Activated B cell treated with CpG ODN at 0.5 μM for 24 hours (primary cell): ENCODE measurements at regions not wholly inside any gene's neighbourhood (a gene's known extent, or its start where the extent isn't known, plus 50 kb on each side); places are given as distances from the start of the nearest gene placed in this dataset.

Experiments used
- ATAC-seq: fragments of 200-7000 bp; cut with Tn5 transposase; one replicate; pipeline ENCODE4 v1.10.0; 2021; ENCODE audit warnings: low read depth, mild to moderate bottlenecking, moderate library complexity
- CTCF ChIA-PET: fragments of 350-600 bp; sonication (Branson Sonifier 250); formaldehyde crosslinking; loops from one replicate; lab custom pipeline; 2021; ENCODE audit warnings: antibody characterized with exemption; lab: Charles Lee
- POLR2A ChIA-PET: fragments of 350-600 bp; sonication (Branson Sonifier 250); formaldehyde crosslinking; loops from one replicate; lab custom pipeline; 2021; ENCODE audit warnings: antibody characterized with exemption; lab: Charles Lee
- DNase-seq: peaks from one replicate; pipeline ENCODE4 v3.0.0; 2022
- H3K27ac Mint-ChIP-seq: one replicate; pipeline ENCODE4 v1.8.0; 2020; ENCODE audit warnings: mixed read lengths
- H3K27me3 Mint-ChIP-seq: one replicate; pipeline ENCODE4 v1.8.0; 2021; ENCODE audit warnings: mixed read lengths
- H3K36me3 Mint-ChIP-seq: one replicate; pipeline ENCODE4 v1.8.0; 2021; ENCODE audit warnings: low read depth, mixed read lengths
- H3K4me1 Mint-ChIP-seq: one replicate; pipeline ENCODE4 v1.8.0; 2021; ENCODE audit warnings: mixed read lengths
- H3K4me3 Mint-ChIP-seq: one replicate; pipeline ENCODE4 v1.8.0; 2020; ENCODE audit warnings: mild to moderate bottlenecking, mixed read lengths
- H3K9me3 Mint-ChIP-seq: one replicate; pipeline ENCODE4 v1.8.0; 2020; ENCODE audit warnings: mixed read lengths
- intact Hi-C: fragments of 100-400 bp; cut with micrococcal nuclease; formaldehyde crosslinking; loops from one replicate; pipeline ENCODE4 v1.15.1; 2024
- TF ChIP-seq, protein P1 (sequence below): fragments of 200-600 bp; IDR thresholded peaks from one replicate; pipeline ENCODE4 v1.8.0; 2022; ENCODE audit warnings: antibody characterized with exemption, mild to moderate bottlenecking

DNA sequence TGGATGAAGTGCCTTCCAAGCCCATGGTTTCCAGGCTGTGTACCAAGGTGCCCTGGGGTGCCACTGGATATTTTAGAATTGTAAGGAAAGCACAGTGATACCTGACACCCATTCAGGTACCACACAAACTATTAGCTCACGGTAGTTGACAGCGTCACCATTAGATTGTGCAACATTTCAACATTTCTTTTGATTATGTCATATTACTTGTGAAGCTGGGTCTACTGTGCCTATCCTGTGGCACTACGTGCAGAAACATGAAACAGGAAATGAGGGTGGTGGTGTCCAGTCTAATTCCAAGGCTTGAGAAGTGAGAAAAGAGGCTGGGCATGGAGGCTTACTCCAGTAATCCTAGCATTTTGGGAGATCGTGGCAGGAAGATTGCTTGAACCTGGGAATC, 75.5 kb upstream of the CPM start:
- ATAC-seq (no peak), DNase-seq (no peak)
- Mint-ChIP-seq H3K9me3 (no peaks in the 10 kb centered on the region), H3K27me3 (peaks cover 5% of the 10 kb centered on the region), H3K4me3 (no peak overlapping the region), H3K36me3 (no peaks in the 10 kb centered on the region), H3K27ac (no peak overlapping the region), H3K4me1 (peaks cover 7% of the 10 kb centered on the region)
- intact Hi-C loops, result no loop called here
- TF ChIP-seq, protein P1, sequence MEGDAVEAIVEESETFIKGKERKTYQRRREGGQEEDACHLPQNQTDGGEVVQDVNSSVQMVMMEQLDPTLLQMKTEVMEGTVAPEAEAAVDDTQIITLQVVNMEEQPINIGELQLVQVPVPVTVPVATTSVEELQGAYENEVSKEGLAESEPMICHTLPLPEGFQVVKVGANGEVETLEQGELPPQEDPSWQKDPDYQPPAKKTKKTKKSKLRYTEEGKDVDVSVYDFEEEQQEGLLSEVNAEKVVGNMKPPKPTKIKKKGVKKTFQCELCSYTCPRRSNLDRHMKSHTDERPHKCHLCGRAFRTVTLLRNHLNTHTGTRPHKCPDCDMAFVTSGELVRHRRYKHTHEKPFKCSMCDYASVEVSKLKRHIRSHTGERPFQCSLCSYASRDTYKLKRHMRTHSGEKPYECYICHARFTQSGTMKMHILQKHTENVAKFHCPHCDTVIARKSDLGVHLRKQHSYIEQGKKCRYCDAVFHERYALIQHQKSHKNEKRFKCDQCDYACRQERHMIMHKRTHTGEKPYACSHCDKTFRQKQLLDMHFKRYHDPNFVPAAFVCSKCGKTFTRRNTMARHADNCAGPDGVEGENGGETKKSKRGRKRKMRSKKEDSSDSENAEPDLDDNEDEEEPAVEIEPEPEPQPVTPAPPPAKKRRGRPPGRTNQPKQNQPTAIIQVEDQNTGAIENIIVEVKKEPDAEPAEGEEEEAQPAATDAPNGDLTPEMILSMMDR, result no peak
- ChIA-PET CTCF (no interaction called here), POLR2A (no interaction called here)

DNA sequence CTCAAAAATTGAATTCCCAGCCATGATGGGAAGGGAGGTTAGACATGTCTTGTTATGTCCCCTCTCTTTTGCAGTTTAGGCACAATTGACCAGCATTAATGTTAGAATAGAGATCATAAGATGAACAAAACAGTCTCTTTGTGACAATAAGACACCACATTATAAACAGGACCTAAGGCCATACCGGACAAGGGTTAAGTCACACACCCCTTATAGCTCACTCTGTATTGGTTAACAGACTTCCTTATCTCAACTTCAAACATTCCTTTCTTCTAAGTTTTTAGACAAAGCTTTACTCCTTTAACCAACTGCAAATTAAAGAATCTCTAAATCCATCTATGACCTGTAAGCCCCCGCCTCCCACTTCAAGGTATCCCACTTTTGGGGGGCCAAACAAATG, 81.1 kb upstream of the CPM start:
- intact Hi-C loops, result no loop called here
- H3K27me3 Mint-ChIP-seq, result peaks cover 2% of the 10 kb centered on the region
- H3K27ac Mint-ChIP-seq, result no peak overlapping the region
- ATAC-seq (no peak), DNase-seq (no peak)
- no peaks in the 10 kb centered on the region for H3K9me3 Mint-ChIP-seq
- no peaks in the 10 kb centered on the region for H3K4me1 Mint-ChIP-seq
- ChIA-PET POLR2A (no interaction called here), CTCF (no interaction called here)
- H3K4me3 Mint-ChIP-seq, result no peak overlapping the region
- TF ChIP-seq, protein P1, result no peak
- no peaks in the 10 kb centered on the region for H3K36me3 Mint-ChIP-seq

DNA sequence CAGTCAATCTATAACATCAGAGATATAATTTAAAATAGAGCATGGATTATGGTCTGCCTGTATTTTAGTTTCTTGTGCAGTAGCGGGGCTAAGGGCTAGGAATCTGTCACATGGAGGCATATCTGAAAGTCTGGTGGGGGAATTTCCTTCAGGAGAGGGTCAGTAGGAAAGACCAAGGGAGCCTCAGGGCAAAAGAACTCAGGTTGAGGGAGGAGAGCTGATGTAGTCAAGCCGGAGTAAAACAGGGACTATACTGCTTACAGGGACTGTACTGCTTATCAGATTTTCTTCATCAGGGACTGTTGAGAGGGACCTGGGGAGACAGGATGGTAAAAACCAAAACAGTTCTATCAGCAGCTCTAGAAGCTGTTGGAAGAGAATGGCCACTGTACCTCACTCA, 82.0 kb upstream of the CPM start:
- ATAC-seq (no peak), DNase-seq (no peak)
- no peak overlapping the region for H3K27ac Mint-ChIP-seq
- no peak overlapping the region for H3K4me3 Mint-ChIP-seq
- CTCF ChIA-PET, result no interaction called here
- no peaks in the 10 kb centered on the region for H3K9me3 Mint-ChIP-seq
- TF ChIP-seq, protein P1, result no peak
- POLR2A ChIA-PET, result no interaction called here
- no peaks in the 10 kb centered on the region for H3K36me3 Mint-ChIP-seq
- H3K4me1 Mint-ChIP-seq, result no peaks in the 10 kb centered on the region
- H3K27me3 Mint-ChIP-seq, result peaks cover 2% of the 10 kb centered on the region
- intact Hi-C loops, result no loop called here

DNA sequence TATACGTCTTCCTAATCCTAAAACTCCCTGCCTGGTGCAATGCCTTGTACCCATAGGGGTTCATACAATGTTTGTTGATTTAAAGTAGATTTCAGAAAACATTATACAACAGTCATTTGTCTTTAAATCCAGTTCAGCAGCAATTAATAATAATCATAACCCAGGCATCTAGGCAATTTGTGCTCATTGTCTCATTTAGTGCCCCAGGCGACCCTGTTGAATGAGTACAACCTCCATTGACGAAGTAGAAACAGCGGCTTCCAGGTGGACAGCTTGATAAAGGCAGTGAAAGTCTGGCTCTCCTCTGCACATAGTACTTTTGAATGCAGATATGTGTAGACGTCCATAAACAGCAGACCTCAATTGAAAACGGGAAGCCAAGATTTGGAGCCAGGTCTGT, 82.9 kb upstream of the CPM start:
- H3K4me3 Mint-ChIP-seq, result no peak overlapping the region
- no peak for ATAC-seq
- DNase-seq, result no peak
- ChIA-PET POLR2A (no interaction called here), CTCF (no interaction called here)
- H3K4me1 Mint-ChIP-seq, result no peaks in the 10 kb centered on the region
- peaks cover 2% of the 10 kb centered on the region for H3K27me3 Mint-ChIP-seq
- intact Hi-C loops, result no loop called here
- no peak overlapping the region for H3K27ac Mint-ChIP-seq
- TF ChIP-seq, protein P1, result no peak
- no peaks in the 10 kb centered on the region for H3K36me3 Mint-ChIP-seq
- H3K9me3 Mint-ChIP-seq, result peaks cover 2% of the 10 kb centered on the region

DNA sequence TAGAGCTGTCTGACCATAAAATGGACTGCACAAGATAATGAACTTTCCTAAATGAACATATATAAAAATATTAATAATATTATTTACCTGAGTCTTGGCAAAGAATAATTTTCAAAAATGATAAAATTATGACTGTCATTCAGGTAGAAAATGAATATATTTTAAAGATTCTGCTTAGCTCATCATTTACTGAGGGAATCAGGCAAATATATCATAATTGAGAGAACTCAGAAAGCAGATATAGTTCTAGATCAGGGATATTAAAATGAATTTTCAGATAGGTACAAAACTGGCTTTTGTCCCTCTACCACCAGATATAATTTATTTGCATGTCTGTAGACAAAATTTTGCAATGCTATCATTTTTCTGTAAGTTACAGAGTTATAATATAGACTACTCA, 86.1 kb upstream of the CPM start:
- H3K27ac Mint-ChIP-seq, result no peak overlapping the region
- ChIA-PET CTCF (no interaction called here), POLR2A (no interaction called here)
- DNase-seq (no peak), ATAC-seq (no peak)
- TF ChIP-seq, protein P1, result no peak
- H3K4me1 Mint-ChIP-seq, result no peaks in the 10 kb centered on the region
- H3K27me3 Mint-ChIP-seq, result peaks cover 8% of the 10 kb centered on the region
- peaks cover 2% of the 10 kb centered on the region for H3K9me3 Mint-ChIP-seq
- H3K4me3 Mint-ChIP-seq, result no peak overlapping the region
- H3K36me3 Mint-ChIP-seq, result no peaks in the 10 kb centered on the region
- intact Hi-C loops, result no loop called here
